ENCODE measurements at regions not wholly inside any gene's neighbourhood (a gene's known extent, or its start where the extent isn't known, plus 50 kb on each side); places are given as distances from the start of the nearest gene placed in this dataset.

DNA sequence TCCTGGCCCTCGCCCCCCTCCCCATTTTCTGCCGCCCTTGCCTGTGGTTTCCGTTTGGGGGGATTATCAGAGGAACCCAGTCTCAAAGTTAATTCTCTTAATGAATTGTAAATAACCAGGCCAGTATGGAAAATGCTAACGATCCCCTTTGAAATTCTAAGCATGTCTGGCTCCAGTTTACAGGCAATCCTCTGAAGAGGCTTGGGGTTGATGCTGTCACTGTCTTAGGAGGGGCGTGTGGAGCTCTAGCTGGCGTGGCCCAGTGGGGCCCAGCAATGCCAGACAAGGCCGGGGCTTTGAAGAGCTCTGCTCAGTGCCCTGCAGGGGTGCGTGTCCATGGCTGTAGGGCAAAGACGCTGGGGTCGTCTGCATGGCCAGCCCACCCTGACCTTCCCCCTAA is 164.6 kb downstream of the CYLD start:
- DNase-seq (ENCODE audit: low spot score) (no peak), ATAC-seq (no peak; the same call in 1 of the 2 replicates)
- H3K36me3 Mint-ChIP-seq: no peaks in the 10 kb centered on the region
- no peaks in the 10 kb centered on the region for H3K27me3 Mint-ChIP-seq (ENCODE audit: low read depth)
- CTCF ChIA-PET: no interaction called here
- peaks cover 9% of the 10 kb centered on the region for H3K4me1 Mint-ChIP-seq
- no peak overlapping the region for H3K4me3 Mint-ChIP-seq
- 0 out of 2 replicates have a peak, but pooled peaks cover 3% of the 10 kb centered on the region for H3K9me3 Mint-ChIP-seq
- POLR2A ChIA-PET: no interaction called here
- H3K27ac Mint-ChIP-seq: no peak overlapping the region
- TF ChIP-seq SOX15 (CRISPR knock-in tag; IDR thresholded peaks at IDR 0.05) (no peak), JUN (CRISPR knock-in tag; IDR thresholded peaks at IDR 0.05) (no peak), ZNF138 (CRISPR knock-in tag; conservative IDR thresholded peaks at IDR 0.05) (no peak), ESRRA (CRISPR knock-in tag; IDR thresholded peaks at IDR 0.05; ENCODE audit: borderline replicate concordance) (no peak), ZNF396 (CRISPR knock-in tag; IDR thresholded peaks at IDR 0.05; ENCODE audit: borderline replicate concordance) (no peak), OVOL2 (CRISPR knock-in tag; IDR thresholded peaks at IDR 0.05; ENCODE audit: borderline replicate concordance) (no peak), RORB (CRISPR knock-in tag; IDR thresholded peaks at IDR 0.05) (no peak)
- TF ChIP-seq, protein P1, sequence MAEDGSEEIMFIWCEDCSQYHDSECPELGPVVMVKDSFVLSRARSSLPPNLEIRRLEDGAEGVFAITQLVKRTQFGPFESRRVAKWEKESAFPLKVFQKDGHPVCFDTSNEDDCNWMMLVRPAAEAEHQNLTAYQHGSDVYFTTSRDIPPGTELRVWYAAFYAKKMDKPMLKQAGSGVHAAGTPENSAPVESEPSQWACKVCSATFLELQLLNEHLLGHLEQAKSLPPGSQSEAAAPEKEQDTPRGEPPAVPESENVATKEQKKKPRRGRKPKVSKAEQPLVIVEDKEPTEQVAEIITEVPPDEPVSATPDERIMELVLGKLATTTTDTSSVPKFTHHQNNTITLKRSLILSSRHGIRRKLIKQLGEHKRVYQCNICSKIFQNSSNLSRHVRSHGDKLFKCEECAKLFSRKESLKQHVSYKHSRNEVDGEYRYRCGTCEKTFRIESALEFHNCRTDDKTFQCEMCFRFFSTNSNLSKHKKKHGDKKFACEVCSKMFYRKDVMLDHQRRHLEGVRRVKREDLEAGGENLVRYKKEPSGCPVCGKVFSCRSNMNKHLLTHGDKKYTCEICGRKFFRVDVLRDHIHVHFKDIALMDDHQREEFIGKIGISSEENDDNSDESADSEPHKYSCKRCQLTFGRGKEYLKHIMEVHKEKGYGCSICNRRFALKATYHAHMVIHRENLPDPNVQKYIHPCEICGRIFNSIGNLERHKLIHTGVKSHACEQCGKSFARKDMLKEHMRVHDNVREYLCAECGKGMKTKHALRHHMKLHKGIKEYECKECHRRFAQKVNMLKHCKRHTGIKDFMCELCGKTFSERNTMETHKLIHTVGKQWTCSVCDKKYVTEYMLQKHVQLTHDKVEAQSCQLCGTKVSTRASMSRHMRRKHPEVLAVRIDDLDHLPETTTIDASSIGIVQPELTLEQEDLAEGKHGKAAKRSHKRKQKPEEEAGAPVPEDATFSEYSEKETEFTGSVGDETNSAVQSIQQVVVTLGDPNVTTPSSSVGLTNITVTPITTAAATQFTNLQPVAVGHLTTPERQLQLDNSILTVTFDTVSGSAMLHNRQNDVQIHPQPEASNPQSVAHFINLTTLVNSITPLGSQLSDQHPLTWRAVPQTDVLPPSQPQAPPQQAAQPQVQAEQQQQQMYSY (CRISPR knock-in tag; IDR thresholded peaks at IDR 0.05): no peak
- TF ChIP-seq, protein P2, sequence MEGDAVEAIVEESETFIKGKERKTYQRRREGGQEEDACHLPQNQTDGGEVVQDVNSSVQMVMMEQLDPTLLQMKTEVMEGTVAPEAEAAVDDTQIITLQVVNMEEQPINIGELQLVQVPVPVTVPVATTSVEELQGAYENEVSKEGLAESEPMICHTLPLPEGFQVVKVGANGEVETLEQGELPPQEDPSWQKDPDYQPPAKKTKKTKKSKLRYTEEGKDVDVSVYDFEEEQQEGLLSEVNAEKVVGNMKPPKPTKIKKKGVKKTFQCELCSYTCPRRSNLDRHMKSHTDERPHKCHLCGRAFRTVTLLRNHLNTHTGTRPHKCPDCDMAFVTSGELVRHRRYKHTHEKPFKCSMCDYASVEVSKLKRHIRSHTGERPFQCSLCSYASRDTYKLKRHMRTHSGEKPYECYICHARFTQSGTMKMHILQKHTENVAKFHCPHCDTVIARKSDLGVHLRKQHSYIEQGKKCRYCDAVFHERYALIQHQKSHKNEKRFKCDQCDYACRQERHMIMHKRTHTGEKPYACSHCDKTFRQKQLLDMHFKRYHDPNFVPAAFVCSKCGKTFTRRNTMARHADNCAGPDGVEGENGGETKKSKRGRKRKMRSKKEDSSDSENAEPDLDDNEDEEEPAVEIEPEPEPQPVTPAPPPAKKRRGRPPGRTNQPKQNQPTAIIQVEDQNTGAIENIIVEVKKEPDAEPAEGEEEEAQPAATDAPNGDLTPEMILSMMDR (IDR thresholded peaks at IDR 0.05): no peak
- TF ChIP-seq, protein P3, sequence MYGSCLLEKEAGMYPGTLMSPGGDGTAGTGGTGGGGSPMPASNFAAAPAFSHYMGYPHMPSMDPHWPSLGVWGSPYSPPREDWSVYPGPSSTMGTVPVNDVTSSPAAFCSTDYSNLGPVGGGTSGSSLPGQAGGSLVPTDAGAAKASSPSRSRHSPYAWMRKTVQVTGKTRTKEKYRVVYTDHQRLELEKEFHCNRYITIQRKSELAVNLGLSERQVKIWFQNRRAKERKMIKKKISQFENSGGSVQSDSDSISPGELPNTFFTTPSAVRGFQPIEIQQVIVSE (CRISPR knock-in tag; IDR thresholded peaks at IDR 0.05; ENCODE audit: borderline replicate concordance): no peak
- TF ChIP-seq, protein P4, sequence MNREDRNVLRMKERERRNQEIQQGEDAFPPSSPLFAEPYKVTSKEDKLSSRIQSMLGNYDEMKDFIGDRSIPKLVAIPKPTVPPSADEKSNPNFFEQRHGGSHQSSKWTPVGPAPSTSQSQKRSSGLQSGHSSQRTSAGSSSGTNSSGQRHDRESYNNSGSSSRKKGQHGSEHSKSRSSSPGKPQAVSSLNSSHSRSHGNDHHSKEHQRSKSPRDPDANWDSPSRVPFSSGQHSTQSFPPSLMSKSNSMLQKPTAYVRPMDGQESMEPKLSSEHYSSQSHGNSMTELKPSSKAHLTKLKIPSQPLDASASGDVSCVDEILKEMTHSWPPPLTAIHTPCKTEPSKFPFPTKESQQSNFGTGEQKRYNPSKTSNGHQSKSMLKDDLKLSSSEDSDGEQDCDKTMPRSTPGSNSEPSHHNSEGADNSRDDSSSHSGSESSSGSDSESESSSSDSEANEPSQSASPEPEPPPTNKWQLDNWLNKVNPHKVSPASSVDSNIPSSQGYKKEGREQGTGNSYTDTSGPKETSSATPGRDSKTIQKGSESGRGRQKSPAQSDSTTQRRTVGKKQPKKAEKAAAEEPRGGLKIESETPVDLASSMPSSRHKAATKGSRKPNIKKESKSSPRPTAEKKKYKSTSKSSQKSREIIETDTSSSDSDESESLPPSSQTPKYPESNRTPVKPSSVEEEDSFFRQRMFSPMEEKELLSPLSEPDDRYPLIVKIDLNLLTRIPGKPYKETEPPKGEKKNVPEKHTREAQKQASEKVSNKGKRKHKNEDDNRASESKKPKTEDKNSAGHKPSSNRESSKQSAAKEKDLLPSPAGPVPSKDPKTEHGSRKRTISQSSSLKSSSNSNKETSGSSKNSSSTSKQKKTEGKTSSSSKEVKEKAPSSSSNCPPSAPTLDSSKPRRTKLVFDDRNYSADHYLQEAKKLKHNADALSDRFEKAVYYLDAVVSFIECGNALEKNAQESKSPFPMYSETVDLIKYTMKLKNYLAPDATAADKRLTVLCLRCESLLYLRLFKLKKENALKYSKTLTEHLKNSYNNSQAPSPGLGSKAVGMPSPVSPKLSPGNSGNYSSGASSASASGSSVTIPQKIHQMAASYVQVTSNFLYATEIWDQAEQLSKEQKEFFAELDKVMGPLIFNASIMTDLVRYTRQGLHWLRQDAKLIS (CRISPR knock-in tag; IDR thresholded peaks at IDR 0.05; ENCODE audit: borderline replicate concordance): no peak
- TF ChIP-seq, protein P5, sequence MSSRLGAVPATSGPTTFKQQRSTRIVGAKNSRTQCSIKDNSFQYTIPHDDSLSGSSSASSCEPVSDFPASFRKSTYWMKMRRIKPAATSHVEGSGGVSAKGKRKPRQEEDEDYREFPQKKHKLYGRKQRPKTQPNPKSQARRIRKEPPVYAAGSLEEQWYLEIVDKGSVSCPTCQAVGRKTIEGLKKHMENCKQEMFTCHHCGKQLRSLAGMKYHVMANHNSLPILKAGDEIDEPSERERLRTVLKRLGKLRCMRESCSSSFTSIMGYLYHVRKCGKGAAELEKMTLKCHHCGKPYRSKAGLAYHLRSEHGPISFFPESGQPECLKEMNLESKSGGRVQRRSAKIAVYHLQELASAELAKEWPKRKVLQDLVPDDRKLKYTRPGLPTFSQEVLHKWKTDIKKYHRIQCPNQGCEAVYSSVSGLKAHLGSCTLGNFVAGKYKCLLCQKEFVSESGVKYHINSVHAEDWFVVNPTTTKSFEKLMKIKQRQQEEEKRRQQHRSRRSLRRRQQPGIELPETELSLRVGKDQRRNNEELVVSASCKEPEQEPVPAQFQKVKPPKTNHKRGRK (CRISPR knock-in tag; IDR thresholded peaks at IDR 0.05; ENCODE audit: borderline replicate concordance): no peak
- TF ChIP-seq, protein P6, sequence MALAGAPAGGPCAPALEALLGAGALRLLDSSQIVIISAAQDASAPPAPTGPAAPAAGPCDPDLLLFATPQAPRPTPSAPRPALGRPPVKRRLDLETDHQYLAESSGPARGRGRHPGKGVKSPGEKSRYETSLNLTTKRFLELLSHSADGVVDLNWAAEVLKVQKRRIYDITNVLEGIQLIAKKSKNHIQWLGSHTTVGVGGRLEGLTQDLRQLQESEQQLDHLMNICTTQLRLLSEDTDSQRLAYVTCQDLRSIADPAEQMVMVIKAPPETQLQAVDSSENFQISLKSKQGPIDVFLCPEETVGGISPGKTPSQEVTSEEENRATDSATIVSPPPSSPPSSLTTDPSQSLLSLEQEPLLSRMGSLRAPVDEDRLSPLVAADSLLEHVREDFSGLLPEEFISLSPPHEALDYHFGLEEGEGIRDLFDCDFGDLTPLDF (CRISPR knock-in tag; IDR thresholded peaks at IDR 0.05): no peak

Measured in WTC11 (cell line).